PFSK-1 (cell line): ENCODE measurements at regions not wholly inside any gene's neighbourhood (a gene's known extent, or its start where the extent isn't known, plus 50 kb on each side); places are given as distances from the start of the nearest gene placed in this dataset.

Experiments
- FOXP2 ChIP-seq: optimal IDR thresholded peaks from 2 replicates; pipeline ENCODE3; 2011; ENCODE audit warnings: borderline replicate concordance, control low read depth, inconsistent platforms; ENCODE audit not compliant: insufficient read depth; ENCODE audit errors: extremely low read length, extremely low read depth
- POLR2AphosphoS5 ChIP-seq: IDR thresholded peaks from 2 replicates; pipeline ENCODE4 v1.6.1; 2012; ENCODE audit warnings: low read depth, mild to moderate bottlenecking, control low read depth, low read length, moderate library complexity
- REST ChIP-seq, 2 experiments: IDR thresholded peaks; 2 replicates each; pipeline versions ENCODE4 v1.6.1 to v1.8.0; 2011 to 2012; ENCODE audit warnings: low read depth in 2 of 2, low read length in 2 of 2, control low read depth in 1 of 2, inconsistent platforms in 1 of 2, mild to moderate bottlenecking in 1 of 2, moderate library complexity in 1 of 2; ENCODE audit not compliant: insufficient read depth in 1 of 2
- SIN3A ChIP-seq: IDR thresholded peaks from 2 replicates; pipeline ENCODE4 v1.6.1; 2012; ENCODE audit warnings: mild to moderate bottlenecking, low read length, moderate library complexity, borderline replicate concordance; ENCODE audit not compliant: insufficient read depth
- TAF1 ChIP-seq: IDR thresholded peaks from 2 replicates; pipeline ENCODE4 v1.6.1; 2012; ENCODE audit warnings: low read length, control low read depth, borderline replicate concordance; ENCODE audit not compliant: insufficient read depth

GRCh38 chr7:132055336-132056120 lies 499.1 kb upstream of the PODXL start:
- no peak for TF ChIP-seq TAF1
- TF ChIP-seq FOXP2, result no peak
- no peak for TF ChIP-seq SIN3A
- TF ChIP-seq POLR2AphosphoS5, result no peak
- no peak for TF ChIP-seq REST (IDR thresholded peaks at IDR 0.05; ENCODE audit: insufficient read depth in 1 of 2, low read depth in 2 of 2, low read length in 2 of 2)

GRCh38 chr7:132053871-132054270 lies 497.4 kb upstream of the PODXL start:
- TF ChIP-seq TAF1 (no peak), POLR2AphosphoS5 (no peak), FOXP2 (no peak), REST (IDR thresholded peaks at IDR 0.05; ENCODE audit: insufficient read depth in 1 of 2, low read depth in 2 of 2, low read length in 2 of 2) (no peak), SIN3A (no peak)

GRCh38 chr7:132051311-132051710 lies 494.9 kb upstream of the PODXL start:
- TF ChIP-seq REST (IDR thresholded peaks at IDR 0.05; ENCODE audit: insufficient read depth in 1 of 2, low read depth in 2 of 2, low read length in 2 of 2) (no peak), TAF1 (no peak), POLR2AphosphoS5 (no peak), SIN3A (no peak), FOXP2 (no peak)

- TF ChIP-seq REST (IDR thresholded peaks at IDR 0.05; ENCODE audit: insufficient read depth in 1 of 2, low read depth in 2 of 2, low read length in 2 of 2), result no peak
- no peak for TF ChIP-seq FOXP2
- TF ChIP-seq TAF1, result no peak
- TF ChIP-seq POLR2AphosphoS5, result no peak
These were observed 493.3 kb upstream of the PODXL start for GRCh38 chr7:132049462-132050304.
